GM19035 (cell line): ENCODE measurements at regions not wholly inside any gene's neighbourhood (a gene's known extent, or its start where the extent isn't known, plus 50 kb on each side); places are given as distances from the start of the nearest gene placed in this dataset.
"Not testable (repeated sequence)": the region's sequence is repeated elsewhere in the genome, so short reads cannot be mapped to it uniquely, and the experiment has no call there.

Experiments used
- ATAC-seq: cut with Tn5 transposase; IDR thresholded peaks from one replicate; pipeline ENCODE4 v1.9.1; 2021; ENCODE audit not compliant: unreplicated experiment

DNA sequence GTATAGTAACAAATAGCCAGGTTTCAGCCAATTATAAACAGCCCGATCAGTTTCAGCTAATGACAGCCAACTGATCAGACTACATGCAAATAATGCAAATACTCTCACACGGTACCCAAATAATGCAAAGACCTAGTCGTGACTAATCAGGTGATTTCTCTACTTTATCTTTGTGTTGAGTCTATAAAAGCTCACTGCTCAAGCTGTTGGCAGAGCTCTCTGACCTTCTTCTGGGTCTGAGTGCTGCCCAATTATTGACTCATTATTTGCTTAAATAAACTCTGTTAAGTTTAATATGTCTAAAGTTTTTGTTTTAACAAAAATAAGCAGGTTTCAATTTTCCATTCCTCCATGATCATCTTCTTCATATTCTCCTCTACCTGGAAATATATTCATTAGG lies 1971.7 kb downstream of the SUCLG1 start:
- no peak for ATAC-seq

DNA sequence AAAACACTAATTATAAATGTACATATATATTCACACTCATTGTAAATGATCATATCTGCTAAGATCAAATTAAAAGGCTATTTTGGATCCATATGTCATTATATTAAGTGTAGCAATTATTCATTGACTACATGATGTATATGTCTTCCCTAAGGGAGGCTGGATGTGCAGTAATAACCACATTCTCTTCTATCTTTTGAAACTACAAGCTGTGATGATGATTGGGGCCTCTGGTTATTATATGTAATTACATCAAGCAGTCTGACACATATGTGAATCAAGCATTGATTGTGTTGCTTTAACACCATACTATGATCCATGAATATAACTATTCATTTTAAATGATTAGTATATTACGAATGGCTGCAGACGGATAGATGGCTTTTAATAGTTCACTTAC lies 1973.4 kb downstream of the SUCLG1 start:
- no peak for ATAC-seq

DNA sequence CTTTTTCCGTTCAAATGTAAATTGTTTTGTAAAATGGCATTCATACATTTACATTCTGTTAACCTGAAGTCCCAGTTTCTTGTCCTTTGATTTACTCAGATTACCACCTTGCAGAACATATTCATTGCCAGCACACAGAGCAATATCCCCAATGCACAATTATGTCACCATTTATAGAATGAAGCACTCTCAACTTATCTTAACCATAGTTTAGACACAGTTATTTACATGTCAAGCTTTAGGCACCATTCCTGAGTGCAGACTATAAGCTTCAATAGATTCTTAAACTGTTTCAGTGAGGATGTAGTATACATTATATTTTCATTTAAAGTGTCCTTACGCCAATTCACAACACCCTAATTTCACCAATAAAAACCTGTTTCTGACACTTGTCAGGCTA lies 1977.9 kb downstream of the SUCLG1 start:
- no peak for ATAC-seq

DNA sequence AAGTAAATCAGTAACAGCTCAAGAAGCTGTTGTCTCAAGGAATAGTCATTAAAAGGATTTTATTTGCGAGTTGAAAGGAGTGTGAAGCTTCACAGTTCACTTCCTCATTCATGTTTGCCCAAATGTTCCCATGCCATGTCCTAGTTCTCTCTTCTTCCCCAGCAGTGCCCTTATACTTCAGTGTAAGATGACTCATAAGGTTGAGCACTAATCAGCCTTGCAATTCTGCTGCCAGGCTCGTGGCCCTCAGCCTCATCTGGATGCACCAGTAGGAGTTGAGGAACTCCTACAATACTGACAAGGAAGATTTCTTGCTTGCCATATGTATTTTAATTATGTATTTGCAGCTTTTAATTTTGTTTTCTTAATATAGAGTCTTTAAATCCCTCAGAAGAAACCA lies 1980.4 kb downstream of the SUCLG1 start:
- ATAC-seq = no peak

DNA sequence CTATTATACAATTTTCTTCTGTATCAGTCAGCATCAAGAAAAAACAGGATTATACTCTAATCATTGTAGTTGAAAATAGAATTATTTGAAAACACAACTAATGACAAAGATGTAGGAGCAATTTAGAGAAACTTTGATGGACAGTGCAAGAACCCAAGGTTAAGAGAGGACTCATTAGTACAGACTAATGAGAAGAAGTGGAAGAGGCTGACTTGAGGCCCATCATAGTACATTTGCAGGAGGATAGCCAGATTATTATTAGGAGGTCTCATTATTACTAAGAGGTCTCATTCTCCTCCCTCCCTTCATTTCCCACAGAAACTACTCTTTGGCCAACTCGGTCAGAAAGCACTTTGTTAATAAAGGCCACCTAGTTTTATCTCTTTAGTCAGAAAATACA lies 1983.0 kb downstream of the SUCLG1 start:
- no peak for ATAC-seq

DNA sequence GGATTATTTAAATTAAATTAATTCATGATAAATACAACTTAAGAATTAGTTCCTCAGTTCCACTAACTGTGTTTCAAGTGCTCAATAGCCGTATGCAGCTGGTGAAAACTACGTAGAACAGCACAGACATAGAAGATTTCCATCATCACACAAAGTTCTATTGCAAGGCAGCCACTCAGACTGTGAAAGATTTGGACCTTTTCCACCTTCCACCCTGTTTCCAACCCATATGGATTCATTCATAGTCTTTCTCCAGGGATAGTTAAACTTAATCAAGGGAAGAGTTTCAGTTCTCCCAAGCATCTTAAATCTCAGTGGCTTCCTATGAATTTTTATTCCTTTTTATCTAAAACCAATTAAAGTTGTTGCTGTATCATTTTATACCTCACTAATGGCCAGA lies 2030.8 kb downstream of the SUCLG1 start:
- ATAC-seq = no peak

DNA sequence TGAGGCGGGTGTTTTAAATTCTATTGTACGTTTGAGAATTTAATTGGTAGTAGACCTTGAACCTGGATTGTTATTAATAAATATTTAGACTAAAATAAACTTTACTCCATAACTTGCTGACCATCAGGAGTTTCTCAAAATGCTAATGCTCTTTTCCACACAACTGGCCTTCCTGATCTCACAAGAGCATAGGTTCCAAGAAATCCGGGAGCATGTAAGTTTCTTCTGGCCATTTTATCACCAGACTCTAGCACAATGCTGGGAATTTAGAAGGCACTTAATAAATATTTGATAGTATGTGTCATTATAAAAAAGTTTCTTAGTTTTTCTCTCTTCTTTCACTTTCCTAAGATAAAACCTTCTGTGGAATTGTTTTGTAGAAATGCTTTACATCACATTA lies 2047.1 kb downstream of the SUCLG1 start:
- ATAC-seq = no peak

DNA sequence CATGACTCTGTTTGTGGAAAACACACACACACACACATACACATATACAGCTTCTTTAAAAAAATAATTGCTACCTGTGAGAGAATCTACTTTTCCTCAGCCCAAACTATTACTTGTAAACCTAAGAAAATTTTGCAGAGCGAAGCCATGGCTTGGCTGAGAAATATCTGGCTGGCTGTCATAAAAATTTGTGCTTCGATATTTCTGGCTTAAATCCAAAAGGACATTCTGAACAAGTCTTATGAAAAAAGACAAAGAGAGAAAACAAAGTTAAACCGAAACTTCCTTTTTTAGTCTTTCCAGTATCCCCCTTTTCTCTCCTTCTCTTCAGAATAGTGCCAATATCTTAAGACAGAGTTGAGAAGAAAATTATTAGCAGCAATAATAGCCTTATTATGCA lies 2048.0 kb downstream of the SUCLG1 start:
- no peak for ATAC-seq

DNA sequence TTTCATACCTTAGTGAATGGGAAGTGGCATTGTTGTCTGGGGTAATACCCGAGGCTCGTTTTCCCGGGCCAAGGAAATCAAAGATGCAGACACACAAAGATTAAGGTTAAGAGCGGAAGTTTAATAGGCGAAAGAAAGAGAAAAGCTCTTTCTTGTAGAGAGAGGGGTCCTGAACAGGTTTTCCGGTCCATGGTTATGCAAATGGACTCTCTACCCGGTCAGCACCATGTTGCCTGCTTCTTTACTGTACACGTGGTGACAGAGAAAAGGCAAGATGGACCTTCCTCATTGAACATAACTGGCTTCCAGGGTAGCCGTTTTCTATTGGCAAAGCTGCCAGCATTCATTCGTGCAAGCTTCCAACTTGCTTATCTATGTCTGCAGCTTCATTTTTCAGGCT lies 2063.5 kb downstream of the SUCLG1 start:
- no peak for ATAC-seq

DNA sequence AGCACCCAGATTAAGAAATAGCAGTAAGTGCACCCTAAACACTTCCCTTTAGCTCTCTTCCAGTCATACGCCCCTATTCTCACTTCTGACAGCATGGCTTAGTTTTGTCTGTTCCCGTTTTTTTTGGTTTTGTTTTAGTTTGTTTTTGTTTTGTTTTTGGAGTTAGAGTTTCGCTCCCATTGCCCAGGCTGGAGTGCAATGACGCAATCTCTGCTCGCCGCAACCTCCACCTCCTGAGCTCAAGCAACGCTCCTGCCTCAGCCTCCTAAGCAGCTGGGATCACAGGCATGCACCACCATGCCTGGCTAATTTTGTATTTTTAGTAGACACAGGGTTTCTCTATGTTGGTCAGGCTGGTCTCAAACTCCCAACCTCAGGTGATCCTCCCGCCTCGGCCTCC lies 2067.7 kb downstream of the SUCLG1 start:
- no peak for ATAC-seq

DNA sequence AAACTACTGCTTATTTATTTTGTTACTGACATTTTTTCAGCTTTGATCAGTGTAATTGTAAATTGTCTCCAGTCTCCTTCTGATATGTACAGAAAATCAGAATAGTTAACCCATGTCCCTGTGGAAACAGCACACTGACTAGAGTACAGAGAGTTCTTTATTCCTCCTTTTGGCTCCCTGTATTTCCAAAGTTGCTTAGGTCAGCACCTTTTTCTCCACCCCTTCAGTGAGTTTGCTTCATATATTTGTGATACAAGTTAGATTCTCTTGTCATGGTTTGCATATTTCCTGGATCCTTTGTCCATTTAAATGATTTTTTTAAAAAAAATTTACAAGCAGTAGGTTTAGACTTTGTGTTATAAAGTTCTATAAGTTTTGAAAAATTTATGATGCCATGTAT lies 2051.1 kb upstream of the LRRTM1 start:
- no peak for ATAC-seq

DNA sequence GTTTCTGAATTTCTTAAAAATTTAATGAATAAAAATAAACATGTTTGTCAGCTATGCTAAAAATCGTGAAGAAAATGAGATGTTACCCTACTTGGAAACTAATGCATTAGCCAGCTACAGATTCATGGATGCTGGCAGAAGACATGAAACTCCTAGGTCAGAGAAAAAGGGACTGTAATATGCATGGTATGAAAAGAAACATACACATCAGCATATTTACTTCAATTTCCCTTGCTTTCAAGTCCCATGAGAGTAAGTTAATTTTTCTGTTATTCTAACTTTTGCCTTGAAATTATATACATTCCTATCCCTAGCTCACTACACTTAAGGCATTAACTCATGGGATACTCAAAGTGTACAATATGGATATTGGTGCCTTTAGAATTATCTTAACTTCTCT lies 2041.4 kb upstream of the LRRTM1 start:
- no peak for ATAC-seq

DNA sequence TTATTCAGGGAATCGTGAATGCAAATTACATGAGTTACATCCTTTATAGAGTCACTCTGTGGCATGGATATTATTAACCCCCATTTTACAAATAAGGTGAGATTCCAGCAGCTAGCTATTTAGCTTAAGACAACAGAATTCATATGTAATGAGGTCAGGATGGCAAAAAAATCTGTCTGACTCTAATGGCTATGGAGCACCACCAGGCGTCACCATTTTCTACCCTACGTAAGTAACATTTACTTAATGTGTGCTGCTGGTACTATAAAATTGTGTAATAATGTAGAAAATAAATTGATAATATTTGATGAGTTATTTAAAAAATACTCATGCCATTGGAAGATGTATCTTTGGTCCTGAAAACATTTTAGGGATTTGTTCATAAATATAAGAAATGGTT lies 2040.1 kb upstream of the LRRTM1 start:
- ATAC-seq = no peak

DNA sequence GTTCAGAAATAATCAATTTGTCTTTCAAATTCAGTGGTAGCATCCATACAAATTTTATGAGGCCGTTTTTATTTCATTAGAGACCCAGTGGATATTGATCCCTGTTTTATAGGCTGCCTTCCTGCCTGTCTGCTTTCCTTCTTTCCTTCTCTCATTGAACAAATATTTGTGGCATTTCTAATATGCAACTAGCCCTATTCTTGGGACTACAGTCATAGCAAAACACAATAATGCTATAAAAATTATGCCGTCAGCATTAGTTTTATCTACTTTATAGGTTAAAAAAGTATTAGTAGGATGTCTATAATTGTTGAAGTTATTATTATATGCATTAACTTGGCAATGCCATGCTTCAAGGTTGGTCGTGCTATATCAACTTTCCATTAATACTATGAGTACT lies 2037.8 kb upstream of the LRRTM1 start:
- ATAC-seq = no peak

DNA sequence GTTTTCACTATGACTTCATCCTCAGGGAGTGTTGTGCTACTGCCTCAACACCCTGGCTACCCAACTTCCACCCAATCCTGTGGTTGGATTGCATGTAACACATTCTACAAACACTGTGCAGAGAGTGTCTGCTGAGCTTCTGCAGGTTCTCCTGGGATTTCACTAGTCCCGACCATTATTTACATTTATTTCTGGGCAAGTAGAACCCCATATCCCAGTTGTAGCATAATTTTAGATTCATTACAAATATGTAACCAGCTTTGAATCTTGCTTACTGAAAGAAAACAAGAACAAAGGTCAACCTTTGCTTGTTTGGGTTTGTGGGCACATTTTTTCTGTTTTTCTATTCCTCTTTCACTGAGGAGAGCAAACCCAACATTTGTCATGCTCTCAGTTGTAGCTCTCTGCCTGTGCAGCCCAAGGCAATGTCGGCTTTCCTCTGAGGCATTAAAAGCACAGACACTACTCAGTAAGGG lies 2036.1 kb upstream of the LRRTM1 start:
- no peak for ATAC-seq

DNA sequence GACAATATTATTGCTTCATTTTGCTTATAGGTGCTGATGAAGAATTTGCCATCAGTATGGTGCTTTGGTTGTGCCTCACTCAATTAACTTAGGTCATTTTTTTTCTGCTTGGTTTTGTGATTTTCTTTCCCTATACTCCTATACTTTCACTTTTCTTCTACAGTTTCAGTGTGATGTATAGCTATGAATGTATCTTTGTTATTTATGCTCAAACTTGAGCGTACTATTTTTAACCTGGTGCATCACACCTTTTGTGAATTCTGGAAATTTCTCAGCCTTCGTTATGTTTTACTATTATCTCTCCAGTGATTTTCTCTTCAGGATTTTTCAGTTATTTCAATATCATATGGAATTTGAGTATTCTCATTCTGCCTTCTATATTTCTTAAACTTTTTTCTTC lies 2035.3 kb upstream of the LRRTM1 start:
- no peak for ATAC-seq

DNA sequence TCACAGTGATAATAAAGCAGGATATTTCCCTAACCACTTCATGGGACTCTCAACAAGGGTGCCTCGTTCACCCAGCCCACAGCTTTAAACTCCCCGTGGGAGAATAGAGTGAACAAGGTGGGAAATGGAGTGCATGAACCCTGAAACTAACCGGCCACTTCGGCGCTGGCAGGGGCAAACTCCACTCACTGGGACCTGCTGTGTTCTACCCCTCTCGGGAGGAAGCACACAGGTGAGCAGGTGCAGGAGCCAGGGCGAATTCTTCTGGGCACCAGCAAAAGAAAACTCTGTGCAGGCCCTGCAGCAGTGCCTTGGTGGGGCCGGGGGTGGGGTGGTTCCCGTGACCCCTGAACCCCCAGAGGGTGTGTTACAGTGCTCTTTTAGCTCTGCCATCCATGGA lies 2029.1 kb upstream of the LRRTM1 start:
- ATAC-seq = no peak

DNA sequence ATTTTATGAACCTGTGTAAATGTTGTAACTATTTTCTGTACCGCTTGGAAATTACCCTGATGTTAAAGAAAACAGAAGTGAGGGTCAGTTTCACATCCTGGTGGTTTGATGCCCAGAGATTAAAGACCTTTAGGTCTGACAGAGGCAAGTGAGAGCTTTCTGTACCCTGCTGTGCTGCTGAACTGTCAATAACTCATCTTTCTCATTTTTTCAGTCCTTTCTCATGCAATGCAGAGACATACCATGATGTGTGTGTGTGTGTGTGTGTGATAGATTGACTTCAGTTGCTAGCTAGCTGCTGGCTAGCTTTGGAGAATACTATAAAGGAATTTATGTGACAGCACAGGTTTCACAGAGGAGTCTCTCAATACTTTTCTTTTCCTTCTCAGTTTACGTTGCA lies 2025.6 kb upstream of the LRRTM1 start:
- ATAC-seq = no peak

DNA sequence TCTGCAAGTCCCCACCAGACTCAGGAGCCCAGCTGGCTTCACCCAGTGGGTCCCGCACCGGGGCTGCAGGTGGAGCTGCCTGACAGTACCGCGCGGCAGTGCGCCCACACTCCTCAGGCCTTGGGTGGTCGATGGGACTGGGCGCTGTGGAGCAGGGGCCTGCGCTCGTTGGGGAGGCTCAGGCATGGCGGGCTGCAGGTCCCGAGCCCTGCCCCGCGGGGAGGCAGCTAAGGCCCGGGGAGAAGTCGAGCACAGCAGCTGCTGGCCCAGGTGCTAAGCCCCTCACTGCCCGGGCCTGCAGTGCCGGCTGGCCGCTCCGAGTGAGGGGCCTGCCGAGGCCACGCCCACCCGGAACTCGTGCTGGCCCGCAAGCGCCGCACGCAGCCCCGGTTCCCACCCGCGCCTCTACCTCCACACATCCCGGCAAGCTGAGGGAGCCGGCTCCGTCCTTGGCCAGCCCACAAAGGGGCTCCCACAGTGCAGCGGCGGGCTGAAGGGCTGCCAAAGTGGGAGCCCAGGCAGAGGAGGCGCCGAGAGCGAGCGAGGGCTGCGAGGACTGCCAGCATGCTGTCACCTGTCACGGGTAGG lies 2021.7 kb upstream of the LRRTM1 start:
- not testable (repeated sequence) for ATAC-seq

DNA sequence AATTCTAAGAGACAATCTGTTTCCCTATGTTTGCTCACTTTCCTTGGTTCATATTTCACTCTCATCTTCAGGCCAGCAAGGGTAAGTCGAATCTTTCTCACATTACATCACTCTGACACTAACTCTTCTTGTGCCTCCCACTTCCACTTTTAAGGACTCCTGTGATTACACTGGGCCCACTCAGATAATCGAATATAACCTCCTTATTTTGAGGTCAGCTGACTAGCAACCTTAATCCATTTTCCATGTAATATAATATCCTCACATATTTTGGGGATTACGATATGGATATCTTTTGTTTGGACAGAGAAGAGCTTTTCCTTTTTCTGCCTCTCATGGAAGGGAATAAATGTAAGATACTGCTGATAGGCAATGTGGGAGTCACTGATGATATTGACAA lies 2015.7 kb upstream of the LRRTM1 start:
- no peak for ATAC-seq

DNA sequence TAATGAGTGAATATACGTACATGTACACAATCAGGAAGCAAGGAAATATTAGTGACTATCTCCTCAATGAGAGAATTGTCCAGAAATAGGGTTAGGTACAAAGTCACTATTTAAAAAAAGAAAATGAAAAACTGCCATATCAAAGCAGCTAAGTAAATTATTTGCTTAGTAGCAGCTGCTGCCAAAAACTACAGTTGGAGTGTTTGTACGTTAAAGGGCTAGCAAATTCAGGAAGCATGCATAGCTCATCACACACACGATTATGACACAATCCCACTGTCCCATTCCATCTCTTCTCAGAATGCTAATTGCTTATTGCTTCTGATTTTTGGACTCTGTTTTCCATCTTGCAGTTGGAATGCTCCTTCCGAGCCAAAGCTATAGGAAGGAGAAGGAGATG lies 2012.5 kb upstream of the LRRTM1 start:
- ATAC-seq = no peak

DNA sequence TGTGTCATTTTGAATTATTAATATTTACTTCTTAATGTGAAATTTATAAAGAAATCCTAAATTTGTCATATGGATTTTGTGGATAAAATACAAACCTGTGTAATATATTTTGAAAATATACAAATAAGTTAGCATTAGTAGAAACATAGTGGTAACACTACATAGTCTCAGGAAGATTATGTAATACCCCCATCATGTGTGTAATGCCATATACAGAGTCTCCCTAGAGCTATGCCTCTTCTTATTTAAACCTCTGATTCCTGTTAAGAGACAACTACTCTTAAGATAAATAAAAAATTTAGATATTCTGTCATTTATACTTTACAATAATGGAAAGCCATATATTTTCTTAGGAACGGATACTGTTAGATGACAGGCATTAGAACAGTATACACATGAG lies 2012.0 kb upstream of the LRRTM1 start:
- no peak for ATAC-seq

DNA sequence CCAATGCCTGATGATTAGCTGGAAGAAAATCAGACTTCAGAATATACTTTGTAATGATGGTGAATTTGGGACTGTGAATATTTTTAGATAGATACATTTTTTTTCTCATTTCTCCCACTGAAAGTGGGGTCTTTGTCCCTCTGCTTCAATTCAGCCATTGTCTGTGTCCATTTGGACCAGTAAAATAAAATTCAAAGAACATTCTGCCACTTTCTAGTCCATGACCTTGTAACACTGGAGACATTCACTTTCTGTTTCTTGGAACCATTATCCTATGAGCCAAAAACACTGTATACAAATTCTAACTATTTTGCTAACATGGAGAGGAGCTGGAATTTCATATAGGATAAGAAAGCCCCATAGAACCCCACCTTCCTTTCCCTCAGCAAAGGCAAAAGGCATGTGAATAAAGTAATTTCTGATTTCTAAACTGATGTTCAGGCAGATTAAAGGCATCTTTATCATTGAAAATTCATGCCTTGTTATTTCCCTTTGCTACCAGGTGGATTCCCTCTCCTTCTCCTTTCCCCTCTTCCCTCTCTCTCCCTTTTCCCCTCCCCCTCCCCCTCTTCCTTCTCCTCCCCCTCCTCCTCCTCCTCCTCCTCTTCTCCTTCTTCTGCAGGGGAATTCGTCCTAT lies 2010.4 kb upstream of the LRRTM1 start:
- ATAC-seq = no peak
